Hematopoietic multipotent progenitor cell treated with erythropoietin and hydrocortisone succinate and interleukin-3 and kit ligand, for 15 days (in vitro differentiated cells): ENCODE measurements at regions not wholly inside any gene's neighbourhood (a gene's known extent, or its start where the extent isn't known, plus 50 kb on each side); places are given as distances from the start of the nearest gene placed in this dataset.

Experiments used
- DNase-seq: peaks from one replicate; pipeline ENCODE4 v3.0.0-alpha.2; 2015; ENCODE audit warnings: low spot score

- no peak for DNase-seq
Observed at GRCh38 chr7:45455662-45456061, 118.5 kb upstream of the ADCY1 start.

GRCh38 chr7:45456105-45456504 lies 118.1 kb upstream of the ADCY1 start:
- DNase-seq, result no peak

- DNase-seq, result no peak
Observed at GRCh38 chr7:45456747-45457524, 117.2 kb upstream of the ADCY1 start.

GRCh38 chr7:45457591-45457990 lies 116.6 kb upstream of the ADCY1 start:
- DNase-seq, result no peak

- no peak for DNase-seq
Observed at GRCh38 chr7:45459476-45459875, 114.7 kb upstream of the ADCY1 start.

- no peak for DNase-seq
Observed at GRCh38 chr7:45460379-45460778, 113.8 kb upstream of the ADCY1 start.

GRCh38 chr7:45461026-45461425 lies 113.1 kb upstream of the ADCY1 start:
- no peak for DNase-seq

- no peak for DNase-seq
Observed at GRCh38 chr7:45469103-45469502, 105.1 kb upstream of the ADCY1 start.

- no peak for DNase-seq
Observed at GRCh38 chr7:45470031-45470430, 104.1 kb upstream of the ADCY1 start.

GRCh38 chr7:45479781-45480180 lies 94.4 kb upstream of the ADCY1 start:
- DNase-seq, result no peak

- no peak for DNase-seq
Observed at GRCh38 chr7:45482451-45482850, 91.7 kb upstream of the ADCY1 start.

- no peak for DNase-seq
Observed at GRCh38 chr7:45484094-45484493, 90.1 kb upstream of the ADCY1 start.

GRCh38 chr7:45486575-45486974 lies 87.6 kb upstream of the ADCY1 start:
- DNase-seq, result no peak

GRCh38 chr7:45494885-45495284 lies 79.3 kb upstream of the ADCY1 start:
- no peak for DNase-seq

- DNase-seq, result no peak
Observed at GRCh38 chr7:45495618-45496017, 78.5 kb upstream of the ADCY1 start.

GRCh38 chr7:45500257-45500656 lies 73.9 kb upstream of the ADCY1 start:
- no peak for DNase-seq

GRCh38 chr7:45501791-45502190 lies 72.4 kb upstream of the ADCY1 start:
- no peak for DNase-seq

- no peak for DNase-seq
Observed at GRCh38 chr7:45506059-45506458, 68.1 kb upstream of the ADCY1 start.

- DNase-seq, result no peak
Observed at GRCh38 chr7:45509222-45509621, 64.9 kb upstream of the ADCY1 start.

GRCh38 chr7:45511721-45512597 lies 62.2 kb upstream of the ADCY1 start:
- no peak for DNase-seq

GRCh38 chr7:45514944-45515343 lies 59.2 kb upstream of the ADCY1 start:
- DNase-seq, result no peak

GRCh38 chr7:45515346-45515745 lies 58.8 kb upstream of the ADCY1 start:
- DNase-seq, result no peak
